HG03135 (cell line): ENCODE measurements at regions not wholly inside any gene's neighbourhood (a gene's known extent, or its start where the extent isn't known, plus 50 kb on each side); places are given as distances from the start of the nearest gene placed in this dataset.
"Not testable (repeated sequence)": the region's sequence is repeated elsewhere in the genome, so short reads cannot be mapped to it uniquely, and the experiment has no call there.

ENCODE experiments used
- ATAC-seq: cut with Tn5 transposase; IDR thresholded peaks from one replicate; pipeline ENCODE4 v1.9.1; 2021; ENCODE audit warnings: mild to moderate bottlenecking, moderate library complexity; ENCODE audit not compliant: unreplicated experiment

- ATAC-seq: no peak
Measured at GRCh38 chr13:65264066-65264465, 1966.1 kb downstream of the PCDH9 start.

GRCh38 chr13:65260946-65261891 lies 1968.9 kb downstream of the PCDH9 start:
- no peak for ATAC-seq

GRCh38 chr13:65240773-65241172 lies 1989.4 kb downstream of the PCDH9 start:
- no peak for ATAC-seq

GRCh38 chr13:65236841-65237418 lies 1993.2 kb downstream of the PCDH9 start:
- no peak for ATAC-seq

GRCh38 chr13:65217471-65217995 lies 2012.6 kb downstream of the PCDH9 start:
- ATAC-seq: no peak

GRCh38 chr13:65202845-65203244 lies 2027.3 kb downstream of the PCDH9 start:
- ATAC-seq: not testable (repeated sequence)

- ATAC-seq: no peak
Measured at GRCh38 chr13:65188721-65189120, 2041.4 kb downstream of the PCDH9 start.

- no peak for ATAC-seq
Measured at GRCh38 chr13:65168026-65168425, 2062.1 kb downstream of the PCDH9 start.

- no peak for ATAC-seq
Measured at GRCh38 chr13:65166675-65167074, 2063.5 kb downstream of the PCDH9 start.

- no peak for ATAC-seq
Measured at GRCh38 chr13:65159803-65160202, 2070.3 kb downstream of the PCDH9 start.

GRCh38 chr13:65155861-65156260 lies 2074.3 kb downstream of the PCDH9 start:
- no peak for ATAC-seq

- no peak for ATAC-seq
Measured at GRCh38 chr13:65154661-65155447, 2075.3 kb downstream of the PCDH9 start.

GRCh38 chr13:65149687-65150086 lies 2080.4 kb downstream of the PCDH9 start:
- ATAC-seq: no peak

- ATAC-seq: no peak
Measured at GRCh38 chr13:65143920-65144319, 2086.2 kb downstream of the PCDH9 start.

- ATAC-seq: no peak
Measured at GRCh38 chr13:65133094-65133493, 2097.0 kb downstream of the PCDH9 start.

GRCh38 chr13:65125236-65125635 lies 2104.9 kb downstream of the PCDH9 start:
- no peak for ATAC-seq

- no peak for ATAC-seq
Measured at GRCh38 chr13:65112531-65112941, 2117.6 kb downstream of the PCDH9 start.

GRCh38 chr13:65112123-65112522 lies 2118.0 kb downstream of the PCDH9 start:
- ATAC-seq: no peak

- ATAC-seq: no peak
Measured at GRCh38 chr13:65111223-65111622, 2118.9 kb downstream of the PCDH9 start.

- ATAC-seq: not testable (repeated sequence)
Measured at GRCh38 chr13:65104436-65104835, 2125.7 kb downstream of the PCDH9 start.

- no peak for ATAC-seq
Measured at GRCh38 chr13:65103351-65103750, 2126.8 kb downstream of the PCDH9 start.
